ENCODE measurements at regions not wholly inside any gene's neighbourhood (a gene's known extent, or its start where the extent isn't known, plus 50 kb on each side); places are given as distances from the start of the nearest gene placed in this dataset.
"Not testable (repeated sequence)": the region's sequence is repeated elsewhere in the genome, so short reads cannot be mapped to it uniquely, and the experiment has no call there.

DNA sequence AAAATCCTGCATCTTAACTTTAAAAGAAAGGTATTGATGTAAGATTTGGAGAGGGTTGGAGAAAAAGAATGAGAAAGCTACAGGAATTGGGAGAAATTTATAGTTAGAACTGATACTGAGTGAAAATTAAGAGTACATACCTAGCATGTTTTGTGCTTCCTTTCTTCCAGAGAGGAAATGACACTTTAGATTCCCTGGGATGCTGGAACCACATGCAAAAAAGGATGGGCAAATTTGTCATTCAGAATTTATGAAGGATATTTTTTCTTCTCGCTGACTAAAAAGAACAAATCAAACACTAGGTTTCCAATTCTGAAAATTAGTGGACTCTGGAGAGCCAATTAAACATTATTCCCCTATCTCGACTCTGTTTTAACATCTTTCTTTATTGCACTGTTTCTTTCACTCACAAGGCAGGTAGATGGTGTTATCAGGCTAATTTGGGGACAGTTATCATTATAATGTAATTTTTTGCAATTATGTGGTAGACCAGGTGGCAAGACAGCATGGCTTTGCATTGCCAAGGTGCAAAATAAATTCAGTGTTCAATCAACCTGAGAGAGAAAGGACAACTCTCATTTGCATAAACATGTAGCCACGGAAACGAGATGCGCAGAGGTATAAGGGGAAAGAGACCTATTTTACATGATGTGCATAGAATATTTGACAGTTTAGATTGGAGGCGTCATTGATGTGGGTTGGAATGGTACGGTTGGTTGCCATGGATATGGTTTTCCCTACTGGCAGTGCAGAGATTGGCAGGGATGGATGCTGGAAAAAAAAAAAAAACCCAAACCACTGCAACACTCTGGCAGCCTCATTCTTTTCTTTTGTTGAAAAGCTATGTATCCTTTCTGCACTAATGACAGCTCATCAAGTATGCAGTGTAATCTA is 320.4 kb upstream of the CCNH start:
- Histone ChIP-seq H3K9me3 (ENCODE audit: insufficient read depth, low read depth, low read length) (no peaks in the 10 kb centered on the region), H3K27ac (ENCODE audit: low read depth, low read length) (no peak overlapping the region), H3K4me2 (ENCODE audit: low read length) (no peak overlapping the region), H3K4me1 (ENCODE audit: insufficient read depth, low read length) (no peaks in the 10 kb centered on the region), H3K79me2 (ENCODE audit: insufficient read depth, low read length) (no peaks in the 10 kb centered on the region), H3K4me3 (ENCODE audit: insufficient read depth, low read depth, low read length) (no peak overlapping the region), H3K9ac (ENCODE audit: low read length) (no peak overlapping the region), H4K20me1 (ENCODE audit: insufficient read depth, low read length) (no peaks in the 10 kb centered on the region), H3K27me3 (ENCODE audit: insufficient read depth, low read length) (no peaks in the 10 kb centered on the region), H2AFZ (ENCODE audit: low read depth, low read length) (no peak overlapping the region), H3K36me3 (ENCODE audit: insufficient read depth, low read length) (no peaks in the 10 kb centered on the region)
- no peaks in the 10 kb centered on the region for H3K4me1 Mint-ChIP-seq (ENCODE audit: low read depth, unreplicated experiment)
- H3K36me3 Mint-ChIP-seq (ENCODE audit: low read depth, unreplicated experiment) = no peaks in the 10 kb centered on the region
- DNase-seq (ENCODE audit: low read depth) = no peak
- no peak for FAIRE-seq
- no peaks in the 10 kb centered on the region for H3K27me3 Mint-ChIP-seq (ENCODE audit: low read depth, unreplicated experiment)
- no peak overlapping the region for H3K4me3 Mint-ChIP-seq (ENCODE audit: unreplicated experiment)
- TF ChIP-seq, protein P1, sequence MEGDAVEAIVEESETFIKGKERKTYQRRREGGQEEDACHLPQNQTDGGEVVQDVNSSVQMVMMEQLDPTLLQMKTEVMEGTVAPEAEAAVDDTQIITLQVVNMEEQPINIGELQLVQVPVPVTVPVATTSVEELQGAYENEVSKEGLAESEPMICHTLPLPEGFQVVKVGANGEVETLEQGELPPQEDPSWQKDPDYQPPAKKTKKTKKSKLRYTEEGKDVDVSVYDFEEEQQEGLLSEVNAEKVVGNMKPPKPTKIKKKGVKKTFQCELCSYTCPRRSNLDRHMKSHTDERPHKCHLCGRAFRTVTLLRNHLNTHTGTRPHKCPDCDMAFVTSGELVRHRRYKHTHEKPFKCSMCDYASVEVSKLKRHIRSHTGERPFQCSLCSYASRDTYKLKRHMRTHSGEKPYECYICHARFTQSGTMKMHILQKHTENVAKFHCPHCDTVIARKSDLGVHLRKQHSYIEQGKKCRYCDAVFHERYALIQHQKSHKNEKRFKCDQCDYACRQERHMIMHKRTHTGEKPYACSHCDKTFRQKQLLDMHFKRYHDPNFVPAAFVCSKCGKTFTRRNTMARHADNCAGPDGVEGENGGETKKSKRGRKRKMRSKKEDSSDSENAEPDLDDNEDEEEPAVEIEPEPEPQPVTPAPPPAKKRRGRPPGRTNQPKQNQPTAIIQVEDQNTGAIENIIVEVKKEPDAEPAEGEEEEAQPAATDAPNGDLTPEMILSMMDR (IDR thresholded peaks at IDR 0.05; ENCODE audit: insufficient read depth, low read depth, low read length) = no peak
- no peak for TF ChIP-seq EZH2 (IDR thresholded peaks at IDR 0.05; ENCODE audit: insufficient read depth, low read length)
- H3K27ac Mint-ChIP-seq (ENCODE audit: unreplicated experiment) = no peak overlapping the region
- no peaks in the 10 kb centered on the region for H3K9me3 Mint-ChIP-seq (ENCODE audit: unreplicated experiment)

DNA sequence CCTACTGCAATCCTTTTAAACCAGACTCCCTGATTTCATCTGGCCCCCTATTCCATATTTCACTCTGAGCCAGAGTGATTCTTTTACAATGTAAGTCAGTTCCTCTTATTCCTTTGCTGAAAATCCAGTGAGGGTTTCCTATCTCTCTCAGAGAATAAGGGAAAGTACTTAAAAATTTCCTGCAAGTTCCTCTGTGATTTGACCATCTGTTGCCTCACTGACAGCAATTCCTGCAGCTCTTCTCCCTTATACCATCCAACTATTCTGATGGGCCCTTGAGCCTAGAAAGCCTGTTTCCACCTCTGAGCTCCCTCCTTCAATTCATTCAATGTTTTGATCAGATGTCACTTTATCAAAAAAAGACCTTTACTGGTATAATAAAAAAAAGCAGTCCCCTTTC is 317.1 kb upstream of the CCNH start:
- Histone ChIP-seq H3K27me3 (ENCODE audit: insufficient read depth, low read length) (no peaks in the 10 kb centered on the region), H3K9me3 (ENCODE audit: insufficient read depth, low read depth, low read length) (no peaks in the 10 kb centered on the region), H2AFZ (ENCODE audit: low read depth, low read length) (no peak overlapping the region), H3K4me1 (ENCODE audit: insufficient read depth, low read length) (no peaks in the 10 kb centered on the region), H3K4me2 (ENCODE audit: low read length) (no peak overlapping the region), H3K9ac (ENCODE audit: low read length) (no peak overlapping the region), H3K36me3 (ENCODE audit: insufficient read depth, low read length) (no peaks in the 10 kb centered on the region), H3K79me2 (ENCODE audit: insufficient read depth, low read length) (no peaks in the 10 kb centered on the region), H3K4me3 (ENCODE audit: insufficient read depth, low read depth, low read length) (no peak overlapping the region), H3K27ac (ENCODE audit: low read depth, low read length) (no peak overlapping the region), H4K20me1 (ENCODE audit: insufficient read depth, low read length) (no peaks in the 10 kb centered on the region)
- H3K4me1 Mint-ChIP-seq (ENCODE audit: low read depth, unreplicated experiment) = no peaks in the 10 kb centered on the region
- no peak overlapping the region for H3K27ac Mint-ChIP-seq (ENCODE audit: unreplicated experiment)
- H3K9me3 Mint-ChIP-seq (ENCODE audit: unreplicated experiment) = no peaks in the 10 kb centered on the region
- no peaks in the 10 kb centered on the region for H3K36me3 Mint-ChIP-seq (ENCODE audit: low read depth, unreplicated experiment)
- FAIRE-seq (no peak), DNase-seq (ENCODE audit: low read depth) (no peak)
- no peaks in the 10 kb centered on the region for H3K27me3 Mint-ChIP-seq (ENCODE audit: low read depth, unreplicated experiment)
- TF ChIP-seq, protein P1 (IDR thresholded peaks at IDR 0.05; ENCODE audit: insufficient read depth, low read depth, low read length) = no peak
- TF ChIP-seq EZH2 (IDR thresholded peaks at IDR 0.05; ENCODE audit: insufficient read depth, low read length) = no peak
- H3K4me3 Mint-ChIP-seq (ENCODE audit: unreplicated experiment) = no peak overlapping the region

DNA sequence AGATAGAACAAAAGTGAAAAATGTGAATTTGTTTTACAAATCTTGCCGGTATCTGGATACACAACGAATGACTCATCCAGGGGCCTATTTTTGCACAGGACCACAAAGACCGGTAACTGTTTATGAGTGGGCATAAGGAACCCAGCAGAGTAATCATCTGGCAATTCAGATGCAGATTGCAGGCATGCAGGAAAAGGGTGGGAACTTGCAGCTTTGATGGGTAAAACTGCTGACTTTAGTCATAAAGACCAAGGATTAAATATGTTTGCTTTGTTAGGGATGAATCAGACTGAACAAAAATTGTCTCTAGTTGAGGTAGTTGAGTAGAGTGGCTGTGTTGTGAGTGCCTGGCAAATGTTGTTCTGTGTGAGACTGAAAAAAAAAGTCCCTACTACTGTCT is 309.6 kb upstream of the CCNH start:
- no peaks in the 10 kb centered on the region for H3K36me3 Mint-ChIP-seq (ENCODE audit: low read depth, unreplicated experiment)
- DNase-seq (ENCODE audit: low read depth) = peak; percentile 82
- H3K27ac ChIP-seq (ENCODE audit: low read depth, low read length) = peak overlapping the region; percentile 6
- H3K27me3 Mint-ChIP-seq (ENCODE audit: low read depth, unreplicated experiment) = no peaks in the 10 kb centered on the region
- no peaks in the 10 kb centered on the region for H4K20me1 ChIP-seq (ENCODE audit: insufficient read depth, low read length)
- H3K79me2 ChIP-seq (ENCODE audit: insufficient read depth, low read length) = no peaks in the 10 kb centered on the region
- peak overlapping the region; percentile 32 for H3K4me2 ChIP-seq (ENCODE audit: low read length)
- peaks cover 2% of the 10 kb centered on the region for H3K9me3 ChIP-seq (ENCODE audit: insufficient read depth, low read depth, low read length)
- no peak overlapping the region for H3K4me3 ChIP-seq (ENCODE audit: insufficient read depth, low read depth, low read length)
- TF ChIP-seq, protein P1 (IDR thresholded peaks at IDR 0.05; ENCODE audit: insufficient read depth, low read depth, low read length) = no peak
- TF ChIP-seq EZH2 (IDR thresholded peaks at IDR 0.05; ENCODE audit: insufficient read depth, low read length) = no peak
- H3K27ac Mint-ChIP-seq (ENCODE audit: unreplicated experiment) = no peak overlapping the region
- FAIRE-seq = no peak
- no peaks in the 10 kb centered on the region for H3K4me1 ChIP-seq (ENCODE audit: insufficient read depth, low read length)
- H3K4me1 Mint-ChIP-seq (ENCODE audit: low read depth, unreplicated experiment) = peaks cover 6% of the 10 kb centered on the region
- no peak overlapping the region for H3K4me3 Mint-ChIP-seq (ENCODE audit: unreplicated experiment)
- H3K9me3 Mint-ChIP-seq (ENCODE audit: unreplicated experiment) = peaks cover 3% of the 10 kb centered on the region
- H2AFZ ChIP-seq (ENCODE audit: low read depth, low read length) = no peak overlapping the region
- H3K36me3 ChIP-seq (ENCODE audit: insufficient read depth, low read length) = no peaks in the 10 kb centered on the region
- H3K9ac ChIP-seq (ENCODE audit: low read length) = no peak overlapping the region
- H3K27me3 ChIP-seq (ENCODE audit: insufficient read depth, low read length) = no peaks in the 10 kb centered on the region

DNA sequence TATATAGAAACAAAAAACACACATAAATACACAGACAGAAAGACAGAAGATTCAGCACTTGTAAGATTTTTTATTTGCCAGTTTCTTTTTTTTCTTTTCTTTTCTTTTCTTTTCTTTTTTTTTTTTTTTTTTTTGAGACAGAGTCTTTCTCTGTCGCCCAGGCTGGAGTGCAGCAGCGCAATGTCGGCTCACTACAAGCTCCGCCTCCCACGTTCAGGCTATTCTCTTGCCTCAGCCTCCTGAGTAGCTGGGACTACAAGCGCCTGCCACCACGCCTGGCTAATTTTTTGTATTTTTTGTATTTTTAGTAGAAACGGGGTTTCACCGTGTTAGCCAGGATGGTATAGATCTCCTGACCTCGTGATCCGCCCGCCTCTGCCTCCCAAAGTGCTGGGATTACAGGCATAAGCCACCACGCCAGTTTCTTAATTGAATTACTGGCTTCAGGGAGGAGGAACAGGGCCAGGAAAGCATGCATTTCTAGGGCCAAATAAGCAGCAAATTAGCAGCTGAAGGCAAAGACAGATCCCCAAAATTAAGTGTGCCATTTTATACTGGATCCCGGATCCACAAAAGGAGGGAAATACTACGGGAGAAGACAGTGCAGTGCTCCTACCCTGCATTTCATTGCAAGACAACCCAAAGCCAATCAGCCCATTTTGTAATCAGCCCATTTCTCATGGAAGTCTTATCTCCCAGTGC is 305.6 kb upstream of the CCNH start:
- FAIRE-seq = not testable (repeated sequence)
- peaks cover 10% of the 10 kb centered on the region for H3K4me1 Mint-ChIP-seq (ENCODE audit: low read depth, unreplicated experiment)

More for the DNA sequence above, 305.6 kb upstream of the CCNH start:
- not testable (repeated sequence) for H3K27ac ChIP-seq (ENCODE audit: low read depth, low read length); H3K4me3 ChIP-seq (ENCODE audit: insufficient read depth, low read depth, low read length); H3K4me1 ChIP-seq (ENCODE audit: insufficient read depth, low read length); H3K27me3 ChIP-seq (ENCODE audit: insufficient read depth, low read length); H3K36me3 ChIP-seq (ENCODE audit: insufficient read depth, low read length); H3K36me3 Mint-ChIP-seq (ENCODE audit: low read depth, unreplicated experiment); DNase-seq (ENCODE audit: low read depth); H3K79me2 ChIP-seq (ENCODE audit: insufficient read depth, low read length); H3K9me3 Mint-ChIP-seq (ENCODE audit: unreplicated experiment); H4K20me1 ChIP-seq (ENCODE audit: insufficient read depth, low read length); H2AFZ ChIP-seq (ENCODE audit: low read depth, low read length); H3K9ac ChIP-seq (ENCODE audit: low read length); H3K27ac Mint-ChIP-seq (ENCODE audit: unreplicated experiment); H3K9me3 ChIP-seq (ENCODE audit: insufficient read depth, low read depth, low read length); H3K4me2 ChIP-seq (ENCODE audit: low read length); H3K27me3 Mint-ChIP-seq (ENCODE audit: low read depth, unreplicated experiment); H3K4me3 Mint-ChIP-seq (ENCODE audit: unreplicated experiment)
